CD14-positive monocyte (primary cell): ENCODE measurements at regions not wholly inside any gene's neighbourhood (a gene's known extent, or its start where the extent isn't known, plus 50 kb on each side); places are given as distances from the start of the nearest gene placed in this dataset.

Experiments used
- DNase-seq, 3 donors: peaks; one replicate each; pipeline ENCODE4 v3.0.0-alpha.2; 2011 to 2022
- H2AFZ ChIP-seq: 2 replicates; pipeline ENCODE4 v1.6.0; 2012; ENCODE audit warnings: mild to moderate bottlenecking, low read depth, low read length, inconsistent platforms; ENCODE audit not compliant: insufficient read depth, poor library complexity, severe bottlenecking
- H3K27ac ChIP-seq, 2 donors: 1 replicate in 1 of 2; 2 replicates in 1 of 2; pipeline ENCODE4 v1.5.1; 2012 to 2013; ENCODE audit warnings: low read length in 2 of 2, control low read depth in 1 of 2, inconsistent platforms in 1 of 2, low read depth in 1 of 2, mild to moderate bottlenecking in 1 of 2
- H3K27me3 ChIP-seq, 2 donors: one replicate each; pipeline versions ENCODE4 v1.6.0 to v1.6.1; 2011 to 2013; ENCODE audit warnings: low read length in 2 of 2; ENCODE audit not compliant: control insufficient read depth in 2 of 2, insufficient read depth in 2 of 2
- H3K36me3 ChIP-seq, 2 donors: replicated peaks in 1 of 2; 1 replicate in 1 of 2; 2 replicates in 1 of 2; pipeline versions ENCODE4 v1.5.1 to v1.6.1; 2012 to 2013; ENCODE audit warnings: low read length in 2 of 2, control low read depth in 1 of 2, inconsistent platforms in 1 of 2, mild to moderate bottlenecking in 1 of 2; ENCODE audit not compliant: insufficient read depth in 2 of 2, control insufficient read depth in 1 of 2
- H3K4me1 ChIP-seq, 2 donors: 1 replicate in 1 of 2; 2 replicates in 1 of 2; pipeline versions ENCODE4 v1.5.1 to v1.6.1; 2012 to 2013; ENCODE audit warnings: low read length in 2 of 2, control low read depth in 1 of 2, inconsistent platforms in 1 of 2, mild to moderate bottlenecking in 1 of 2, moderate library complexity in 1 of 2; ENCODE audit not compliant: insufficient read depth in 2 of 2, control insufficient read depth in 1 of 2
- H3K4me2 ChIP-seq: replicated peaks from 2 replicates; pipeline ENCODE3; 2012; ENCODE audit warnings: low read length, moderate library complexity, mild to moderate bottlenecking; ENCODE audit not compliant: poor library complexity, severe bottlenecking; ENCODE audit errors: extremely low read depth
- H3K4me3 ChIP-seq, 3 experiments: fragments of 200-600 bp in 1 of 3; sonication (generic) in 1 of 3; replicated peaks in 1 of 3; 1 replicate in 2 of 3; 2 replicates in 1 of 3; pipeline ENCODE4 v1.5.1; 2011 to 2013; ENCODE audit warnings: low read length in 3 of 3, mild to moderate bottlenecking in 3 of 3, control low read depth in 2 of 3, low read depth in 2 of 3, inconsistent platforms in 1 of 3, moderate library complexity in 1 of 3
- H3K79me2 ChIP-seq: 2 replicates; pipeline ENCODE4 v1.6.0; 2012; ENCODE audit warnings: mild to moderate bottlenecking, control low read depth, inconsistent platforms, low read length, moderate library complexity; ENCODE audit not compliant: insufficient read depth
- H3K9ac ChIP-seq: 2 replicates; pipeline ENCODE4 v1.6.0; 2017; ENCODE audit warnings: low read length, mild to moderate bottlenecking; ENCODE audit not compliant: insufficient read depth, poor library complexity, severe bottlenecking
- H3K9me3 ChIP-seq, 2 donors: replicated peaks in 1 of 2; 1 replicate in 1 of 2; 2 replicates in 1 of 2; pipeline versions ENCODE4 v1.5.1 to v1.6.1; 2012 to 2013; ENCODE audit warnings: low read length in 2 of 2, control low read depth in 1 of 2; ENCODE audit not compliant: control insufficient read depth in 1 of 2, insufficient read depth in 1 of 2
- H4K20me1 ChIP-seq: 2 replicates; pipeline ENCODE4 v1.6.0; 2012; ENCODE audit warnings: mild to moderate bottlenecking, low read length, control low read depth, moderate library complexity; ENCODE audit not compliant: insufficient read depth
- H3K27ac Mint-ChIP-seq, 7 donors: one replicate each; pipeline ENCODE4 v1.8.0; 2020; ENCODE audit warnings: mild to moderate bottlenecking in 7 of 7, mixed read lengths in 7 of 7, moderate library complexity in 6 of 7, inconsistent platforms in 2 of 7
- H3K27me3 Mint-ChIP-seq, 3 donors: one replicate each; pipeline ENCODE4 v1.8.0; 2021 to 2022; ENCODE audit warnings: low read depth in 3 of 3, mild to moderate bottlenecking in 3 of 3, mixed read lengths in 3 of 3, moderate library complexity in 3 of 3, inconsistent platforms in 1 of 3
- H3K36me3 Mint-ChIP-seq, 2 donors: one replicate each; pipeline ENCODE4 v1.8.0; 2020; ENCODE audit warnings: mixed read lengths in 2 of 2, inconsistent platforms in 1 of 2, mild to moderate bottlenecking in 1 of 2
- H3K4me1 Mint-ChIP-seq: one replicate; pipeline ENCODE4 v1.8.0; 2020; ENCODE audit warnings: mild to moderate bottlenecking, mixed read lengths
- H3K4me3 Mint-ChIP-seq, 2 donors: one replicate each; pipeline ENCODE4 v1.8.0; 2020; ENCODE audit warnings: mild to moderate bottlenecking in 2 of 2, mixed read lengths in 2 of 2, moderate library complexity in 1 of 2
- H3K9me3 Mint-ChIP-seq, 7 donors: one replicate each; pipeline ENCODE4 v1.8.0; 2020 to 2022; ENCODE audit warnings: mixed read lengths in 7 of 7, mild to moderate bottlenecking in 6 of 7, moderate library complexity in 6 of 7, inconsistent platforms in 2 of 7
- WGBS: methylation state at CpG from one replicate; pipeline ENCODE4 v1.1.5; 2013; ENCODE audit warnings: missing lambda C conversion rate; ENCODE audit not compliant: insufficient coverage; 5-methylcytosine and 5-hydroxymethylcytosine counted together
- intact Hi-C, 2 donors: fragments of 100-400 bp; cut with micrococcal nuclease; formaldehyde crosslinking; loops; one replicate each; pipeline versions ENCODE4 v1.15.0 to v1.15.1; 2023
- TF ChIP-seq, protein P1 (sequence below): fragments of 200-600 bp; IDR thresholded peaks from one replicate; pipeline ENCODE4 v1.8.0; 2022; ENCODE audit warnings: antibody characterized with exemption, mild to moderate bottlenecking

GRCh38 chr7:68400783-68401182 is 1197.5 kb upstream of the AUTS2 start:
- Histone ChIP-seq H3K79me2 (no peaks in the 10 kb centered on the region), H3K27ac (no peak overlapping the region), H3K9ac (no peak overlapping the region), H2AFZ (no peak overlapping the region), H3K4me1 (no peaks in the 10 kb centered on the region), H3K4me2 (no peak overlapping the region), H4K20me1 (no peaks in the 10 kb centered on the region), H3K4me3 (no peak overlapping the region), H3K9me3 (peaks cover 36 to 44% of the 10 kb centered on the region in 2 donors), H3K27me3 (no peaks in the 10 kb centered on the region), H3K36me3 (no peaks in the 10 kb centered on the region)
- intact Hi-C loops = no loop called here
- H3K27ac Mint-ChIP-seq = no peak overlapping the region
- H3K4me3 Mint-ChIP-seq = no peak overlapping the region
- no peaks in the 10 kb centered on the region for H3K36me3 Mint-ChIP-seq
- no peaks in the 10 kb centered on the region for H3K4me1 Mint-ChIP-seq
- TF ChIP-seq, protein P1, sequence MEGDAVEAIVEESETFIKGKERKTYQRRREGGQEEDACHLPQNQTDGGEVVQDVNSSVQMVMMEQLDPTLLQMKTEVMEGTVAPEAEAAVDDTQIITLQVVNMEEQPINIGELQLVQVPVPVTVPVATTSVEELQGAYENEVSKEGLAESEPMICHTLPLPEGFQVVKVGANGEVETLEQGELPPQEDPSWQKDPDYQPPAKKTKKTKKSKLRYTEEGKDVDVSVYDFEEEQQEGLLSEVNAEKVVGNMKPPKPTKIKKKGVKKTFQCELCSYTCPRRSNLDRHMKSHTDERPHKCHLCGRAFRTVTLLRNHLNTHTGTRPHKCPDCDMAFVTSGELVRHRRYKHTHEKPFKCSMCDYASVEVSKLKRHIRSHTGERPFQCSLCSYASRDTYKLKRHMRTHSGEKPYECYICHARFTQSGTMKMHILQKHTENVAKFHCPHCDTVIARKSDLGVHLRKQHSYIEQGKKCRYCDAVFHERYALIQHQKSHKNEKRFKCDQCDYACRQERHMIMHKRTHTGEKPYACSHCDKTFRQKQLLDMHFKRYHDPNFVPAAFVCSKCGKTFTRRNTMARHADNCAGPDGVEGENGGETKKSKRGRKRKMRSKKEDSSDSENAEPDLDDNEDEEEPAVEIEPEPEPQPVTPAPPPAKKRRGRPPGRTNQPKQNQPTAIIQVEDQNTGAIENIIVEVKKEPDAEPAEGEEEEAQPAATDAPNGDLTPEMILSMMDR = no peak
- H3K9me3 Mint-ChIP-seq = peaks cover 7 to 37% (median 18%) of the 10 kb centered on the region in 7 donors
- WGBS = 83% methylated on average over 2 of the region's 3 CpGs
- no peaks in the 10 kb centered on the region for H3K27me3 Mint-ChIP-seq
- DNase-seq = no peak

GRCh38 chr7:68401313-68401712 is 1197.0 kb upstream of the AUTS2 start:
- intact Hi-C loops = no loop called here
- H3K4me3 Mint-ChIP-seq = no peak overlapping the region
- H3K9ac ChIP-seq = no peak overlapping the region
- H3K9me3 Mint-ChIP-seq = peaks cover 6 to 33% (median 18%) of the 10 kb centered on the region in 7 donors
- no peaks in the 10 kb centered on the region for H4K20me1 ChIP-seq
- TF ChIP-seq, protein P1 = no peak
- DNase-seq = no peak
- no peak overlapping the region for H2AFZ ChIP-seq
- no peaks in the 10 kb centered on the region for H3K4me1 ChIP-seq
- no CpG with 5 or more reads among the region's 2 CpGs for WGBS
- no peaks in the 10 kb centered on the region for H3K36me3 Mint-ChIP-seq
- H3K27me3 ChIP-seq = no peaks in the 10 kb centered on the region
- H3K27ac ChIP-seq = no peak overlapping the region
- peaks cover 36 to 44% of the 10 kb centered on the region in 2 donors for H3K9me3 ChIP-seq
- no peak overlapping the region for H3K4me3 ChIP-seq
- H3K4me1 Mint-ChIP-seq = no peaks in the 10 kb centered on the region
- H3K27me3 Mint-ChIP-seq = peaks cover 0 to 2% (median 0%) of the 10 kb centered on the region in 3 donors
- H3K27ac Mint-ChIP-seq = no peak overlapping the region
- H3K36me3 ChIP-seq = no peaks in the 10 kb centered on the region
- no peaks in the 10 kb centered on the region for H3K79me2 ChIP-seq
- no peak overlapping the region for H3K4me2 ChIP-seq
